Mucosa of gallbladder (tissue), 1 donor: ENCODE measurements at regions not wholly inside any gene's neighbourhood (a gene's known extent, or its start where the extent isn't known, plus 50 kb on each side); places are given as distances from the start of the nearest gene placed in this dataset.

Source experiments
- DNase-seq: peaks from one replicate; pipeline ENCODE4 v3.0.0-alpha.2; 2020; ENCODE audit warnings: low spot score
- donor health status: DM: no; HTN: no; CAD: no.

DNA sequence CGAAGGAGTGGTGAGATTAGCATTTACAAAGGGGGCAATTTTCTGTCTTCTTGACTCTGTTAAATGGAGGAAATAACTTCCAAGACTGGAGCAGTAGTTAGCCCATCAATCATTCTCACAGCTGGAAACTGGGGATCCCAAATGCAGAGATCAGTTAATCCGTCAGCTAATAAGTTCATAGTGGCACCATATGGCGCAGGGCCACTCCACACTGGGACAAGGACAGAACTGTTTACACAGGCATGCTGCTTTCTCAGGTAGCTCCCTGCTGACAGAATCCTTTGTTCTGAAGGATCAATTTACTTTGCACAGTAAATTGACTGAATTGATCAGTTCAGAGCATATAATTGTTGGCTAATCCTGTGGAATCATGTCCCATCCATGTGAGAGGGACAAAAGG, 395.7 kb downstream of the TMEM161B start:
- DNase-seq: no peak

DNA sequence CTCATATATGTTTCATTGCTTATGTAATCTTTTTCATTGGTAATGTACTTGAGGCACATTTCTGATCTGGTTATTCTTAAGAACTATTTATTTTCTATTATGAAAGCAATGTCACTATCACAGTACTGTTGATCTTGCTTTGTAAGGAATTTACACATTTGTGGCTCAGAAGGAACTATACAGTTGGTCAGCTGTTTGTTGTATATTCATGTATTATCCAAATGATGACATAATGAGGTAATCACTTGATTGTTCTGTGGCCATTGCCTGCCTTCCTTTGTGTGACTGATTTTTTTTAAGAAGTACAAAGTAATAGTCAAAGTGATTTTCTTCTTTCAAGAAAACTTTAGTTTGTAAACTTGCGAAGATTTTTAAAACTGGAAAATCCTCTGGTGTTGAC, 399.9 kb downstream of the TMEM161B start:
- no peak for DNase-seq

DNA sequence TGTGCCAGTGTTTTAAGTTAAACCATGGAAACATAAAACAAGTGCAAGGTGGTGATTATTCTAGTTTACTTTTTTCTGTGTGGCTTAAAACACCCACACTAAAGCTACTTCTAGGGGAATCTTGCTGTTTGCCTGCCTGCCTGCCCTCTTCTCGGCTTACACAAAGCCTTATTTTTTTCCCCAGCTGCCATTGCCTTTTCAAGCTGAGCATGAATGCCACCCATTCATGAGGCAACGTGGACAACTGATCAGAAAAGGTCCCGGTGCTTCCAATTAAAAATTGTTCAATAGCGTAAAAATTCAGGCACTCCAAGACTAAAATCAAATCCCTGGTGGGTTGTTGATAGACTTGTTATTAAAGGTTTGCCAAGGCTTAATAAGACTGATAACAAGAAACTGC, 401.4 kb downstream of the TMEM161B start:
- no peak for DNase-seq

DNA sequence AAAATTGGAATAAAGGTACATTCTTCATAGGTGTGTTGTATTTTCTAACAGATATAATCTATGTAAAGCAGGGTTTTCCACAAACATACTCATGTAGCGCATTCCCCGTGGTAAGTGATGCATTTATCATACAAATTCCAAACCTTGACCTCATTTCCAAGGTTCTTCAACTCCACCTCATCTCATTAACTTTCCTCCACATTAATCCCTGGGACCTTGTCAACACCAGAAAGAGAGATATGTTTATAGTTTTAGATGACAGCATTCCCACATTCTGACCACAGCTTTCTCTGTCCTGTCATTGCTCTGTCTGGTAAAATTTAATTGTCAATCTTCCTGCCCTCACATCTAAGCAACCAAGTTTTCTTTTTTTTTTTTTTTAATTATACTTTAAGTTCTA, 415.1 kb downstream of the TMEM161B start:
- DNase-seq: no peak

DNA sequence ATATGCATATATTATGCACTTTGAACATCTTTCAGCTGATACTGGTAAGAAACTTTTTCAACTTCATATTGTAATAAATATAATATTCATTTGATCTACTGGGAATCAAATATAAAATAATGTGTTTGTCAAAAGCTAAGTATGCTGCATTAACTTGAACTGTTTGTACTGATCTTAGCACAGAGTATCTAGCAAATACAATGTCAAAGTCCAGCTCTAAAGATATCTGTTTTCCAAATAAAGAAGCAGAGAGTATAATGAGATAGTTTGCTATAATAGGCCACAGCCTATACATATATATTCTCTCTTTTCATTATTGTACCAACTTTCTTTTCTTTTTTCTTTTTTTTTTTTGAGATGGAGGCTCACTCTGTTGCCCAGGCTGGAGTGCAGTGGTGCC, 417.0 kb downstream of the TMEM161B start:
- DNase-seq: no peak

DNA sequence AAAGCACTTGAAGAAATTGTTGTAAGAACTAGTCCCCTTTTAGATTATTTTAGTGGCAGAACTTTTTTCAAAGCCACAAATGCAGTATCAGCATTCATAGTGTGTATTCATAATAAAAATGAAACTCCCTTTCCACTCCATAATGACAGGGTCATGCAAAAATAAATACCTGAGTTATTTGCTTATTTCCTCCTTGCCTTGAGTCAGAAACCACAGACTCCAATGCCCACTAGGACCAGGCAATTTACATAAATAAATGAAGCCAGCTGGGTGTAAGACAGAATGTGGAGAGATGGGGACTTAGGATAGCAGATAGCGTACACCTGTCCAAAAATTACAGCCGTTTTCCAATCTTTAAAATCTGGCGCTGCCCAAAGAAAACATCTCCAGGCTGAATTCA, 417.8 kb downstream of the TMEM161B start:
- no peak for DNase-seq

DNA sequence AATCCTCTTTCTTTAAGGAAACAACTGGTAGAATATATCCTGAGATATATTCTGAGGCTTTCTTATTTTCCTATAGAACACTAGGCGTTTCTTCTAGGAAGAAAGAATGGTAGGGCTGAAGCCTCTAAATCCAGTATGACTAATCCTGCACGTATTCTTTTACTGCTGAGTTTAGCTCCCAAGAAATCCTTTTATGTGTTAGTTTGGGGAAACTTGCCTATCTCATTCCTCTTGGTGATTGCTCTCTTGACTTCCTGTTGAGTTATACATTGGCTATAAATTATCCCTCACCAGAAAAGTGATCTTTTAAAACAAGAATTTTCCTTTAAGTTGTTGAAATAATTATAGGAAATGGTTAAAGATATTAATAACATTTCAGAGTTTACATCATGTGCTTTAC, 422.9 kb downstream of the TMEM161B start:
- DNase-seq: no peak

DNA sequence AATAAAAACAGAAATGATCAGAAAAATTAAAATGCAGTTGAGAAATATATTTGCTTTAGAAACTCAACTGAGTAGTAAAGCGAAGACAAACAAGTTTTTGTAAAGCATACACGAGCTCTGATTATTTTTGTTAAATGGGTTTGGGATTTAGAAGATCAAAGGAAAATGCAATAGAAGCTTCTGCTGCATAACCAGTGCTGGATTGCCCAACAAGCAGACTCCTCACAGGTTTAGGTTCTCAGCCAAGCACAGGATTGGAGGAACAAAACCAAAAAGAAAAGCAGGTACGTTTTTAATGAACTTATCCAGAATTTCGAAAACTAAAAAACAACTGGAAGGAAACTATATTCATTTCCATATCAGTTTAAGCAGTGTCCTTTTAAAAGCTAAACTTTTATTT, 423.8 kb downstream of the TMEM161B start:
- no peak for DNase-seq

DNA sequence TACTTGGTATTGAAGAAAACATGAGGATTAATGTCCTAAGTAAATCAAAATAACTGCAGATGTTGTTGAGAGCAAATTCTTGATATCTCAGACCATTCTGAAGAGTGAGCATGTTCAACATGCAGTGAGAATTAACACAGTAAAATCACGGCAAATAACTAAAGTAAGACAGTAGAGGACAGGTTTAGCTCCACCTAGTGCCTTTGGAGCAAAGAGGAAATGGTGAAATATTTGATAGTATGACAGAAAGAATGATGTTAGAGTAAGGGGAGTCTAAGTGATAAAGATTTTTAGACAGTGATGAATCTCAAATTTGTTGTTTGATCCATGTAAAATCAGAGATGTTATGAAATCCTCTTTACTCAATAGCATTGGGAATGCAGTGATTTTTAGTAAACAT, 424.2 kb downstream of the TMEM161B start:
- DNase-seq: no peak

DNA sequence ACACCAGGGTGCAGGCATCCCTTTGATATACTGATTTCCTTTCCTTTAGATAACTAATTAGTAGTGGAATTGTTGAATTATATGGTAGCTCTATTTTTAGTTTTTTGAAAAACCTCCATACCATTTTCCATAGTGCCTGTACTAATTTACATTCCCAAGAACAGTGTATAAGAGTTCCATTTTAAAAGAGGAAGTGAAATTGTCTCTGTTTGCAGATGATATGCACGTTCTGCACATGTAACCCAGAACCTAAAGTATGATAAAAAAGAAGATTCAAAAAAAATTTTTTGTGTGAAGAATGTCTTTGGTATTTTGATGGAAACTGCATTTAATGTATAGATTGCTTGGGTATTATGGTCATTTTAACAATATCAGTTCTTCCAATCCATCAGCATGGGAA, 424.0 kb upstream of the CCNH start:
- no peak for DNase-seq

DNA sequence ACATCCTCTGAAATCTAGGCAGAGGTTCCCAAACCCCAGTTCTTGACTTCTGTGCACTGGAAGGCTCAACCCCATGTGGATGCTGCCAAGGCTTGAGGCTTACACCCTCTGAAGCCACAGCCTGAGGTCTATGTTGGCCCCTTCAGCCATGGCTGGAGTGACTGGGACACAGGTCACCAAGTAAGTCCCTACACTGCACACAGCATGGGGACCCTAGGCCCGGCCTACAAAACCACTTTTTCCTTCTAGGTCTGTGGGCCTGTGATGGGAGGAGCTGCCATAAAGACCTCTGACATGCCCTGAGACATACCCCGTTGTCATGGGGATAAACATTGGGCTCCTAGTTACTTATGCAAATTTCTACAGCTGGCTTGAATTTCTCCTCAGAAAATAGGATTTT, 418.8 kb upstream of the CCNH start:
- DNase-seq: no peak

DNA sequence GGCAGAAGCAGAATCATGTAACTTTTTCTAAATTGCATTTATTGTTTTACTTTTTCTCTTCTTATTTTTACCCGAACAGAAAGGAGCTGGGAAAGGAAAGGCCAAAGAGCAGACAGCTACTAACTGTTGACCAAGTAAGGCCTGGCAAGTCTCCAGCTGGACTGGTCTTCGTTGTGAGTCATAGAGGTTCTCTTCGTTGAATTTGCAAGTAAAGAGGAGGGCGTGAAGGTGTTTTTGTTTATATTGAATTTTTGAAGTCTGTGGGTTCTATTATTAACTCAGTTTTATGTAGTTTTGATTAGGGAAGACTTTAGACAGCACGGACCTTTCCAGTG, 416.5 kb upstream of the CCNH start:
- DNase-seq: peak; percentile 79

DNA sequence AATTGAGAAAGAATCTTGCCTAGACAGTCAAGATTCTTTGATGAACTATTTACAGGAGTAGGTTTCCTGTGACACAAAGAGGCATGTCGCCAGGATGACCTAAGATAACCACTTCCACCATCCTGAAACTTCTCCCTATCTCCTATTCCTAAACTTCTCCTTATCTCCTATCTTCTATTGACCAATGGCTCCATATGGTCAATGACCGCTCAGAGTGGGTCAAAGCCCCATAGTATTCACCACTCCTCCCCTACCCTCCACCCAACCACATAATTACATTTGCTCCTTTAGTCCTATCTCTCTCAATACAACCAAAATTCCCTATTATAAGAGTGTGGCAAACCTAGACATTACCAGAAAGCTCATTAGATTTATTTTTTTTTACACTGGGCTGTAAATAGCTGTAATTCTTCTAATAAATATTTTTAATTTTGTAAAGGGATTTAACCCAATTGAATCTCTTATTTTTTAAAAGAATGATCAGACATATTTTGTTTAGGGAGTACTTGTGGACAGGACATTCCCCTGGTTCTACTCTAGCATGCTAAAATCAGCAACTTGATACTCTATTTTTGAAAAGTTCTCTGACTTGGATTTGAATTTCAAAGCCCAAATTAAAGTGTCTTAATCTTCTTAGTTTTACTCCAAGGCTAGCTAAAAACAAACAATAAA, 416.0 kb upstream of the CCNH start:
- no peak for DNase-seq

DNA sequence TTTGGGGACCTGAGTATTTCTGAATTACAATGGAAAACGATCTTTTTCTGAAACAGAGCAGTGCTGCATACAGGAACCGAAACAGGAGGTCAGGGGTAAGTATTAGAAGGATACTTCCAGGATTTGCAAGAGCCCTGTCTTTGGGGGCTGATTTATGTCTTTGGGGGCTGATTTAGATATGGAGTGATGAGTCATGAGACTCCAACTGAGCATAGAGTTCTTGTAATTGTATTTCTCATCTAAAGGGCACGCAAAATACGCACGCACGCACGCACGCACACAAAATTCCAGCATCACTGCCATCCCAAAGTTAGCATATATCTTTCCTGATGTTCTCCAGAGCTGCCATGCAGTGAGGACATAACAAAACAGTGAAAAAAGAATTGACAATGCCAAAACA, 414.8 kb upstream of the CCNH start:
- DNase-seq: no peak

DNA sequence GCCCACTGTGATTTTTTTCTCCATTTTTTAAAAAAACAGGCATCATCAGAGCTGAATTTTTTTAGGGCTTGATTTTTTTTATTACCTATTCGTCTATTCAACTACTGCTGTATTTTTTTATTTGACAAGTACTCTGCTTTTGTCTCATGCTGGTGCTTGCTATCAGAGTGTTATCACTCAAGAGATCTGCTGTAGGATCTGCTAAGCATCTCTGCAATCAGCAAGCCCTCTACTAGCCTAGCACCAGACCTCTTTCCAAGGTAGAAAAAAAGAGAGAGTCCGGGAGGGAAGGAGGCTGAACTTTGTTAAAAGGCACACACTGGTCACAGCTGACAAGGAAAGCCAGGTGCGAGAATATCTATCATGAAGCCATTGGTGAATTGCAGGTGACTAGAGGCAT, 413.8 kb upstream of the CCNH start:
- no peak for DNase-seq

DNA sequence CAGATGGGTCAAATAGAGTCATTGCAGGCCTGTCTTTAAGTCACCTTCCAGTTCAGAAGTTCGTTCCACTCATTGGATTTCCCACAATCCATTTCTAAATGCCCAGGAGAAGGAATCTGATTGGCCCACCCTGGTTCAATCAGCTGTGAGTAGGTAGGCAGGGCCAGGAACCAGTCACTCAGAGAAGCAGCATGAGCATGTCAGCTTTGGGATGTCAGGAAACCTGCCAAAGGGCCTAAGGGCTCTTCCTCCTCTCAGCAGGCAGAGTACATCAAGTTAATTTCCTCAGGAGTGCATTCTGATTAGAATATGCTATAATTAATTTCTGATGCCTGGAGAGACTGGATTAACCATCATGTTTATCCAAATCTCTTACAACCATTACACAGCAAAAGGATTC, 412.9 kb upstream of the CCNH start:
- DNase-seq: no peak

DNA sequence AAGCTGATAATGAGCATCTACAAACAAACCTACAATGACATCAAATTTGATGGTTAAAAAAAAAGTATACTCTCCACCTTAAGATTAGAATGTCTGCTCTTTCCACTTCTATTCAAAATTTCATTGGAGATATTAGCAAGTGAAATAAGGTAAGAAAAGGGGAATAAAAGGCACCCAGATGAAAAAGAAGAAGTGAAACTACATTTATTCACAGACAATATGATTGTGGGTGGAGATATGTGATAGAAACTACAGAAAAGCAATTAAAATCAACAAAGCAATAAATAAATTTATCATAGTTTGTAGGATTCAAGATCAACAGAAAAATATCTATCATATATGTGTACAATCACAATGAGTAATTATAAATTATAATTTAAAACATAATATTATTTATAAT, 395.1 kb upstream of the CCNH start:
- DNase-seq: no peak

DNA sequence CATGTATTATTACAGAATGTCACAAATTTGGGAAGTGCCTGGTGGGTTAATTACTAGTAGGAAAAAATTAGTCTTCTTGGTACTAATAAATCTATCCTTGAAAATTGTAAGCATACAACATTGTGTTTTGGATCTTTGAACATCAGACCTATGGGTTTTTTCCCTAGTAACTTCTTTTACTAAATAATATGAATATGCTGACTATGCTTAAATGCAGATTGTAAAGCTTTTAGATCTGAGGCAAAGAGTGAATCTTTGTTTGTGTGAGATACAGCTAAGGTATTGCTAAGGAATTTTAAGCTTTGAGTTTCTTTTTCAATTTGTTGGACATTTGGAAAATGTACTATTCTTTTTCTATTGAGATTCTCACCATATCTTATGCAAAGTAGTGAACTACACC, 390.6 kb upstream of the CCNH start:
- DNase-seq: no peak

DNA sequence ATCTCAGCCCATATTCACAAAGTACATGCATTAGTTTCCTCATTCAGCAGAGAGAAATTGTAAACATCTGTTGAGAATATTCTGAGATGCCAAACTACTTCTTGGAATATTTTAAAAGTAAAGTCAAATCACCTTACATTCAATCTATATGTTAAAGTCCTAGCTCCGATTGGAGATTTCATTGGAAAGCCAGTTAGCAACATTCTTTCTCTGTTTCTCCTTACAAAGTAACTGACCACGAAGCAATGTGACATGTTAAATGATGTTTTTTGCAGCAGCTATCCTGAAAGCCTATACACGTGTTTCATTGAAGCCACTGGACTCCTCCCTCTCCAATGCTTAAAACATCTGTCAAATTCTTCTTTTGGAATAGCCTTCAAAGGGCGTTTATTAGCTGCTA, 379.1 kb upstream of the CCNH start:
- DNase-seq: no peak

DNA sequence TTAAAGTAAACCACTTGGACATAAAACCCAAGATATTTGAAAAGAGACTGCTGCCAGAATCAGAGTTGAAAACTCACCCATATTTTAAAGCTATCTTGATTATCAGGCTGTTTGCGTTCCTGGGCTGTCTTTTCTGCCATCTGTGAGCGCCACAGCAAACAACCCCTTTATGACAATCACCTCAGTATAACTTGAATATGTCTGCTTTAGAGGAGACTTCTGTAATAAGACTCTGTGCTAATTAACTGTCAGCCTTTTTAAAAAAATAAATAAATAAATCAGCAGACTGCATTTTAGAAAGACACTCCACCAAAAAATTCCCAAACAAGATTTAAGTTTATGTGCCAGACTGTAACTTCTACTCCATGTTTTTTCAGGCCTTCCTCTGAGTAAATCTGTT, 375.7 kb upstream of the CCNH start:
- DNase-seq: no peak

DNA sequence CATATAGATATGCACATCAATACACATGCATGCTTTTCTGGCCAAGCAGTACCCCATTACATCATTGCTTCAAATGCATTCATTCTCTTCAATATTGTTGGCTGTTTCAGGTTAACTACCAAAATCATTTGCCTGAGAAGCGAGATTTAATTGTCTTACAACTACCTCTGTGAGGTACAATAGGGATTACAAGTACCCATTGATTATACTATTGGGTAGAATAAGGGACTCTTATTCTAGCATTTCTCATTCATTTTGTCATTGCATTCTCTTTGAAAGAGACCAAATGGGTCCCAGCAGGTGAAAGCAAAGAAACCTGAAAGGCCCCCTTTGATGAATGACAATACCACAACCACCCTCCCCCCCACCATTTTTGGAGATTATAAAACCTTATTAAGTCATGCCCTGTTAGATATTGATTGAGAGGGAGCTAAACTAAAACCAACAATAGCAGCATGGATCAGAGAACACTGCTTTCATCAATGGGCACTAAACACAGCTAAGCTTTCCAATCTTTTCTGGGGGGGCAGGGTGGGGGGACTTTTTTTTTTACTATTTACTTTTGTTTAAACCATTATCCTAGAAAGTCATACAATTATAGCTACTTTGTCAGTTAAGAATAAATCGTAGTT, 375.0 kb upstream of the CCNH start:
- DNase-seq: no peak

DNA sequence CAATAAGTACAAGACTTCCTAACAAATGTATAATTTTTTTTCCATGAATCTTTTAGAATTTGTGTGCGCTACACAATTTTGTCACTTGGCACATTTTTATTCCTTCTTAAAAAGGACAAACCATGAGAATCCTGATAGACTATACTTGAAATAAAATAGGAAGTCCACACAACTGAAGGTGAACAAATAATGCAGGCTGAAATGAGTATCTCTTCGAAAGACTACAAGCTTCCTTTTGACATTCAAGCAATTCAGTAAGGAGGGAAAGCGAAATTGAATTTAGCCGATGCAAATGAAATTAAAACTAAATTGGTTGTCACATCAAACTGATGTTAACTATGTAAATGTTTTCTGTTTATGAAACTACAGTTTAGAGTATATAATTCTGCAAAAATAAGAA, 374.4 kb upstream of the CCNH start:
- DNase-seq: no peak

DNA sequence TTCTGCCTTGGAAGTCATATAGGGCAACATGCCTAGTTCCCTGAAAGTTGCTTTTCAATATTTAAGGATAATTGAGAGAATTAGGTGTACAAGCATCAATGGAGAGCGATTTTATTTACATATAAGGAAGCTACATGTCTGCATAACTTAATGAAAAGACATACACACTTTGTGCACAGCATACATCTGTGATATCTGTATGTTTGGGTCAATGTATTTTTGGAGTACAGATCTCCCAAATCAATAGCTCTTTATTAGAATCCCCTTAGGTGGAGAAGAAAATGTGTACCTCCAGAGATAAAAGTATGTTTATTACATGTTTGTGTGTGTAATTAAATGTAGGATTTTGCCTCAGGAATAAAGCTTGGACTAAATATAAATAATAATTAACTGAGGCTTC, 373.7 kb upstream of the CCNH start:
- DNase-seq: no peak
